H9 (cell line): ENCODE measurements at regions not wholly inside any gene's neighbourhood (a gene's known extent, or its start where the extent isn't known, plus 50 kb on each side); places are given as distances from the start of the nearest gene placed in this dataset.

Experiments
- DNase-seq: peaks from one replicate; pipeline ENCODE4 v3.0.0-alpha.2; 2017
- H2AFZ ChIP-seq: one replicate; pipeline ENCODE4 v1.6.1; 2013; ENCODE audit warnings: mild to moderate bottlenecking, low read length, control low read depth, moderate library complexity
- H2AK5ac ChIP-seq: 2 replicates; pipeline ENCODE4 v1.6.1; 2013; ENCODE audit warnings: low read length, control low read depth, mixed read lengths; ENCODE audit not compliant: insufficient read length
- H2BK120ac ChIP-seq: one replicate; pipeline ENCODE4 v1.6.1; 2013; ENCODE audit warnings: low read depth, mild to moderate bottlenecking, low read length, control low read depth, inconsistent platforms; ENCODE audit not compliant: poor library complexity, severe bottlenecking
- H2BK12ac ChIP-seq: 2 replicates; pipeline ENCODE4 v1.6.1; 2013; ENCODE audit warnings: low read length, control low read depth, mixed read lengths, low read depth; ENCODE audit not compliant: insufficient read length
- H2BK15ac ChIP-seq: 2 replicates; pipeline ENCODE4 v1.6.1; 2013; ENCODE audit warnings: low read depth, low read length, control low read depth
- H2BK20ac ChIP-seq: one replicate; pipeline ENCODE4 v1.6.1; 2013; ENCODE audit warnings: low read depth, mild to moderate bottlenecking, low read length, control low read depth, inconsistent platforms; ENCODE audit not compliant: poor library complexity, severe bottlenecking
- H2BK5ac ChIP-seq: 2 replicates; pipeline ENCODE4 v1.6.1; 2013; ENCODE audit warnings: low read length, control low read depth, mixed read lengths; ENCODE audit not compliant: insufficient read length
- H3K14ac ChIP-seq: 2 replicates; pipeline ENCODE4 v1.6.1; 2013; ENCODE audit warnings: low read length, control low read depth; ENCODE audit not compliant: insufficient read depth
- H3K18ac ChIP-seq: 2 replicates; pipeline ENCODE4 v1.6.1; 2013; ENCODE audit warnings: low read depth, mild to moderate bottlenecking, mixed read lengths, low read length, control low read depth; ENCODE audit not compliant: insufficient read length
- H3K23ac ChIP-seq: 2 replicates; pipeline ENCODE4 v1.6.1; 2013; ENCODE audit warnings: low read length, control low read depth, mixed read lengths, low read depth; ENCODE audit not compliant: insufficient read length
- H3K23me2 ChIP-seq: 2 replicates; pipeline ENCODE4 v1.6.1; 2013; ENCODE audit warnings: low read depth, mild to moderate bottlenecking, mixed read lengths, low read length, control low read depth; ENCODE audit not compliant: insufficient read length, poor library complexity, severe bottlenecking
- H3K27ac ChIP-seq: 2 replicates; pipeline ENCODE4 v1.5.1; 2013; ENCODE audit warnings: low read length, control low read depth, mixed read lengths, low read depth; ENCODE audit not compliant: insufficient read length
- H3K27me3 ChIP-seq: 2 replicates; pipeline ENCODE4 v1.6.1; 2013; ENCODE audit warnings: low read length, control low read depth, inconsistent platforms; ENCODE audit not compliant: insufficient read depth
- H3K4ac ChIP-seq: 2 replicates; pipeline ENCODE4 v1.6.1; 2013; ENCODE audit warnings: low read depth, mild to moderate bottlenecking, control low read depth, inconsistent platforms, low read length, moderate library complexity
- H3K4me1 ChIP-seq: 2 replicates; pipeline ENCODE4 v1.6.1; 2013; ENCODE audit warnings: low read length, control low read depth, inconsistent platforms; ENCODE audit not compliant: insufficient read depth
- H3K4me2 ChIP-seq: 2 replicates; pipeline ENCODE4 v1.6.1; 2013; ENCODE audit warnings: low read length, control low read depth, mixed read lengths; ENCODE audit not compliant: insufficient read length, insufficient read depth
- H3K56ac ChIP-seq: 2 replicates; pipeline ENCODE4 v1.6.1; 2013; ENCODE audit warnings: low read depth, mild to moderate bottlenecking, mixed read lengths, low read length, control low read depth; ENCODE audit not compliant: insufficient read length
- H3K79me1 ChIP-seq: 2 replicates; pipeline ENCODE4 v1.6.1; 2013; ENCODE audit warnings: low read depth, mild to moderate bottlenecking, moderate library complexity, low read length, control low read depth, inconsistent platforms; ENCODE audit not compliant: insufficient read depth, poor library complexity, severe bottlenecking
- H3K79me2 ChIP-seq: 2 replicates; pipeline ENCODE4 v1.6.1; 2013; ENCODE audit warnings: low read length, control low read depth, inconsistent platforms; ENCODE audit not compliant: insufficient read depth
- H3K9ac ChIP-seq: 2 replicates; pipeline ENCODE4 v1.6.1; 2013; ENCODE audit warnings: low read length, control low read depth, mixed read lengths; ENCODE audit not compliant: insufficient read length; ENCODE audit errors: extremely low read depth
- H3K9me3 ChIP-seq: one replicate; pipeline ENCODE4 v1.6.1; 2013; ENCODE audit warnings: low read depth, low read length, inconsistent platforms; ENCODE audit not compliant: control insufficient read depth
- H3T11ph ChIP-seq: one replicate; pipeline ENCODE4 v1.6.1; 2013; ENCODE audit warnings: mild to moderate bottlenecking, low read length, control low read depth, inconsistent platforms
- H4K20me1 ChIP-seq: one replicate; pipeline ENCODE4 v1.6.1; 2013; ENCODE audit not compliant: control insufficient read depth, insufficient read length, insufficient read depth
- H4K5ac ChIP-seq: 2 replicates; pipeline ENCODE4 v1.6.1; 2013; ENCODE audit warnings: low read depth, mild to moderate bottlenecking, mixed read lengths, low read length, control low read depth; ENCODE audit not compliant: insufficient read length
- H4K8ac ChIP-seq: replicated peaks from 2 replicates; pipeline ENCODE4 v1.6.1; 2013; ENCODE audit warnings: low read length, control low read depth, mixed read lengths, low read depth; ENCODE audit not compliant: insufficient read length
- H4K91ac ChIP-seq: 2 replicates; pipeline ENCODE4 v1.6.1; 2013; ENCODE audit warnings: low read depth, mild to moderate bottlenecking, moderate library complexity, mixed read lengths, low read length, control low read depth; ENCODE audit not compliant: insufficient read length
- H3K27ac Mint-ChIP-seq, 3 experiments: 2 replicates in 2 of 3; 3 replicates in 1 of 3; pipeline ENCODE4 v1.8.0; 2020 to 2021; ENCODE audit warnings: mixed read lengths in 3 of 3, mild to moderate bottlenecking in 1 of 3, moderate library complexity in 1 of 3
- H3K27me3 Mint-ChIP-seq: 2 replicates; pipeline ENCODE4 v1.8.0; 2021; ENCODE audit warnings: low read depth, mild to moderate bottlenecking, moderate library complexity, mixed read lengths
- H3K36me3 Mint-ChIP-seq, 3 experiments: 2 replicates in 2 of 3; 3 replicates in 1 of 3; pipeline ENCODE4 v1.8.0; 2020 to 2021; ENCODE audit warnings: low read depth in 3 of 3, mixed read lengths in 3 of 3; ENCODE audit not compliant: insufficient read depth in 1 of 3
- H3K4me1 Mint-ChIP-seq, 2 experiments: 2 replicates each; pipeline ENCODE4 v1.8.0; 2020; ENCODE audit warnings: mixed read lengths in 2 of 2
- H3K4me3 Mint-ChIP-seq, 2 experiments: 2 replicates in 1 of 2; 3 replicates in 1 of 2; pipeline ENCODE4 v1.8.0; 2020 to 2021; ENCODE audit warnings: mild to moderate bottlenecking in 2 of 2, mixed read lengths in 2 of 2, moderate library complexity in 1 of 2
- H3K9me3 Mint-ChIP-seq, 2 experiments: 2 replicates in 1 of 2; 3 replicates in 1 of 2; pipeline ENCODE4 v1.8.0; 2020; ENCODE audit warnings: mild to moderate bottlenecking in 2 of 2, mixed read lengths in 2 of 2, moderate library complexity in 1 of 2
- WGBS: extraction: QIAGEN DNeasy Blood & Tissue Kit; methylation state at CpG from one replicate; pipeline ENCODE4 v1.1.7; 2013; ENCODE audit warnings: missing lambda C conversion rate, low lambda C conversion rate, mixed read lengths; ENCODE audit not compliant: insufficient read length; ENCODE audit errors: extremely low coverage; 5-methylcytosine and 5-hydroxymethylcytosine counted together
- TF ChIP-seq, protein P1 (sequence below): fragments of 200-600 bp; sonication (generic); conservative IDR thresholded peaks from 3 replicates; pipeline ENCODE4 v1.8.0; 2021; ENCODE audit warnings: antibody characterized with exemption, mild to moderate bottlenecking

DNA sequence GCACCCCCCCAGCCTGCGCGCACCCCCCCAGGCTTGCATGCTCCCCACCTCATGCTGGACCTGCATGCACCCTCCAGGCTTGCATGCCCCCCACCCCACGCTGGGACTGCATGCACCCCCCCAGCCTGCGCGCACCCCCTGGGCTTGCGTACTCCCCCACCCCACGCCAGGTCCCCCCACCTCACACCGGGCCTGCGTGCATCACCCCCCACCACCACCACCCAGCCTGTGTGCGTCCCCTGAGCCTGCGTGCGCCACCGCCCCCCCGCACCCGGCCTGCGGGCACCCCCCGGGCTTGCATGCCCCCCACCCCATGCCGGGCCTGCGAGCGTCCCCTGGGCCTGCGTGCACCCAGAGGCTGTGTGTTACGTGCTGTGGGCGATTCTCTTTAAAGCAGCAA, 61.0 kb upstream of the SLCO4A1 start:
- Histone ChIP-seq H3K4me2 (no peak overlapping the region), H4K5ac (no peak overlapping the region), H3K23me2 (no peaks in the 10 kb centered on the region), H2AK5ac (no peak overlapping the region), H3K4me1 (no peaks in the 10 kb centered on the region; the same call in 1 of the 2 replicates), H3K4ac (no peak overlapping the region), H3K18ac (no peak overlapping the region), H4K20me1 (no peaks in the 10 kb centered on the region), H2AFZ (no peak overlapping the region), H3K56ac (no peak overlapping the region), H3K14ac (no peak overlapping the region), H3K27ac (no peak overlapping the region), H2BK120ac (no peak overlapping the region), H2BK12ac (no peak overlapping the region), H3K9ac (no peak overlapping the region), H3T11ph (no peak overlapping the region), H3K79me1 (no peaks in the 10 kb centered on the region), H3K27me3 (no peaks in the 10 kb centered on the region), H3K9me3 (no peaks in the 10 kb centered on the region), H2BK15ac (no peak overlapping the region), H2BK5ac (no peak overlapping the region), H3K79me2 (no peaks in the 10 kb centered on the region), H3K23ac (no peak overlapping the region), H4K91ac (no peak overlapping the region), H2BK20ac (no peak overlapping the region), H4K8ac (no peak overlapping the region)
- WGBS = no CpG with 5 or more reads among the region's 23 CpGs
- Mint-ChIP-seq H3K27me3 (peaks cover 18% of the 10 kb centered on the region), H3K27ac (no peak overlapping the region), H3K4me1 (peaks cover 8 to 26% of the 10 kb centered on the region in 2 experiments), H3K36me3 (no peaks in the 10 kb centered on the region), H3K4me3 (no peak overlapping the region), H3K9me3 (no peaks in the 10 kb centered on the region; a peak in 2 of 5 replicates)
- TF ChIP-seq, protein P1, sequence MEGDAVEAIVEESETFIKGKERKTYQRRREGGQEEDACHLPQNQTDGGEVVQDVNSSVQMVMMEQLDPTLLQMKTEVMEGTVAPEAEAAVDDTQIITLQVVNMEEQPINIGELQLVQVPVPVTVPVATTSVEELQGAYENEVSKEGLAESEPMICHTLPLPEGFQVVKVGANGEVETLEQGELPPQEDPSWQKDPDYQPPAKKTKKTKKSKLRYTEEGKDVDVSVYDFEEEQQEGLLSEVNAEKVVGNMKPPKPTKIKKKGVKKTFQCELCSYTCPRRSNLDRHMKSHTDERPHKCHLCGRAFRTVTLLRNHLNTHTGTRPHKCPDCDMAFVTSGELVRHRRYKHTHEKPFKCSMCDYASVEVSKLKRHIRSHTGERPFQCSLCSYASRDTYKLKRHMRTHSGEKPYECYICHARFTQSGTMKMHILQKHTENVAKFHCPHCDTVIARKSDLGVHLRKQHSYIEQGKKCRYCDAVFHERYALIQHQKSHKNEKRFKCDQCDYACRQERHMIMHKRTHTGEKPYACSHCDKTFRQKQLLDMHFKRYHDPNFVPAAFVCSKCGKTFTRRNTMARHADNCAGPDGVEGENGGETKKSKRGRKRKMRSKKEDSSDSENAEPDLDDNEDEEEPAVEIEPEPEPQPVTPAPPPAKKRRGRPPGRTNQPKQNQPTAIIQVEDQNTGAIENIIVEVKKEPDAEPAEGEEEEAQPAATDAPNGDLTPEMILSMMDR = no peak
- no peak for DNase-seq
